ENCODE measurements at regions not wholly inside any gene's neighbourhood (a gene's known extent, or its start where the extent isn't known, plus 50 kb on each side); places are given as distances from the start of the nearest gene placed in this dataset.

- TF ChIP-seq ELF4 (IDR thresholded peaks at IDR 0.05) (no peak), L3MBTL2 (conservative IDR thresholded peaks at IDR 0.05) (no peak), SUZ12 (IDR thresholded peaks at IDR 0.05) (no peak), NFRKB (IDR thresholded peaks at IDR 0.05) (no peak), SP1 (IDR thresholded peaks at IDR 0.05) (no peak), LEF1 (IDR thresholded peaks at IDR 0.05; ENCODE audit: borderline replicate concordance) (no peak), FOXM1 (IDR thresholded peaks at IDR 0.05; ENCODE audit: borderline replicate concordance) (no peak), ARNT (IDR thresholded peaks at IDR 0.05) (no peak), TARDBP (IDR thresholded peaks at IDR 0.05) (no peak), FOXK2 (IDR thresholded peaks at IDR 0.05) (no peak)
Observed at GRCh38 chr14:56870336-56870735, 60.1 kb upstream of the OTX2 start.

Data from HEK293T (cell line).